ENCODE measurements at regions not wholly inside any gene's neighbourhood (a gene's known extent, or its start where the extent isn't known, plus 50 kb on each side); places are given as distances from the start of the nearest gene placed in this dataset.
A peak's percentile ranks its signal among the peaks of the same experiment; 100 is the strongest.

GRCh38 chr14:84127495-84127894 lies 1402.4 kb upstream of the FLRT2 start:
- DNase-seq (ENCODE audit: low read depth, low spot score) = no peak

GRCh38 chr14:84128050-84128449 lies 1401.9 kb upstream of the FLRT2 start:
- DNase-seq (ENCODE audit: low read depth, low spot score) = peak; percentile 9

- DNase-seq (ENCODE audit: low read depth, low spot score) = peak; percentile 2
Observed at GRCh38 chr14:84129007-84129406, 1400.9 kb upstream of the FLRT2 start.

- DNase-seq (ENCODE audit: low read depth, low spot score) = peak; percentile 1
Observed at GRCh38 chr14:84129941-84130340, 1400.0 kb upstream of the FLRT2 start.

- DNase-seq (ENCODE audit: low read depth, low spot score) = no peak
Observed at GRCh38 chr14:84131924-84132323, 1398.0 kb upstream of the FLRT2 start.

- DNase-seq (ENCODE audit: low read depth, low spot score) = peak; percentile 43
Observed at GRCh38 chr14:84144166-84144565, 1385.8 kb upstream of the FLRT2 start.

GRCh38 chr14:84152452-84152851 lies 1377.5 kb upstream of the FLRT2 start:
- DNase-seq (ENCODE audit: low read depth, low spot score) = no peak

- no peak for DNase-seq (ENCODE audit: low read depth, low spot score)
Observed at GRCh38 chr14:84162633-84163032, 1367.3 kb upstream of the FLRT2 start.

GRCh38 chr14:84167026-84167425 lies 1362.9 kb upstream of the FLRT2 start:
- DNase-seq (ENCODE audit: low read depth, low spot score) = no peak

GRCh38 chr14:84180336-84180735 lies 1349.6 kb upstream of the FLRT2 start:
- no peak for DNase-seq (ENCODE audit: low read depth, low spot score)

- no peak for DNase-seq (ENCODE audit: low read depth, low spot score)
Observed at GRCh38 chr14:84181072-84181471, 1348.9 kb upstream of the FLRT2 start.

- DNase-seq (ENCODE audit: low read depth, low spot score) = no peak
Observed at GRCh38 chr14:84195514-84195913, 1334.4 kb upstream of the FLRT2 start.

- no peak for DNase-seq (ENCODE audit: low read depth, low spot score)
Observed at GRCh38 chr14:84197704-84198103, 1332.2 kb upstream of the FLRT2 start.

GRCh38 chr14:84202486-84202885 lies 1327.5 kb upstream of the FLRT2 start:
- peak; percentile 71 for DNase-seq (ENCODE audit: low read depth, low spot score)

GRCh38 chr14:84203896-84204295 lies 1326.0 kb upstream of the FLRT2 start:
- no peak for DNase-seq (ENCODE audit: low read depth, low spot score)

GRCh38 chr14:84208451-84208850 lies 1321.5 kb upstream of the FLRT2 start:
- no peak for DNase-seq (ENCODE audit: low read depth, low spot score)

- DNase-seq (ENCODE audit: low read depth, low spot score) = peak; percentile 7
Observed at GRCh38 chr14:84209031-84209430, 1320.9 kb upstream of the FLRT2 start.

GRCh38 chr14:84217066-84217465 lies 1312.9 kb upstream of the FLRT2 start:
- no peak for DNase-seq (ENCODE audit: low read depth, low spot score)

GRCh38 chr14:84225268-84225667 lies 1304.7 kb upstream of the FLRT2 start:
- DNase-seq (ENCODE audit: low read depth, low spot score) = no peak

GRCh38 chr14:84228702-84229101 lies 1301.2 kb upstream of the FLRT2 start:
- DNase-seq (ENCODE audit: low read depth, low spot score) = no peak

- no peak for DNase-seq (ENCODE audit: low read depth, low spot score)
Observed at GRCh38 chr14:84234281-84234680, 1295.7 kb upstream of the FLRT2 start.

GRCh38 chr14:84236290-84236689 lies 1293.7 kb upstream of the FLRT2 start:
- DNase-seq (ENCODE audit: low read depth, low spot score) = no peak

GRCh38 chr14:84237881-84238280 lies 1292.1 kb upstream of the FLRT2 start:
- no peak for DNase-seq (ENCODE audit: low read depth, low spot score)

- no peak for DNase-seq (ENCODE audit: low read depth, low spot score)
Observed at GRCh38 chr14:84247693-84248092, 1282.3 kb upstream of the FLRT2 start.

GRCh38 chr14:84250893-84251292 lies 1279.1 kb upstream of the FLRT2 start:
- DNase-seq (ENCODE audit: low read depth, low spot score) = no peak

Measured in astrocyte of the hippocampus (primary cell).